NOMO-1 treated with dmso at 0.1 percent for 144 hours (cell line): ENCODE measurements at regions not wholly inside any gene's neighbourhood (a gene's known extent, or its start where the extent isn't known, plus 50 kb on each side); places are given as distances from the start of the nearest gene placed in this dataset.
"Not testable (repeated sequence)": the region's sequence is repeated elsewhere in the genome, so short reads cannot be mapped to it uniquely, and the experiment has no call there.

Experiments used
- DNase-seq: peaks from one replicate; lab custom pipeline; 2025; ENCODE audit not compliant: unreplicated experiment; lab: John Stamatoyannopoulos, UW

DNA sequence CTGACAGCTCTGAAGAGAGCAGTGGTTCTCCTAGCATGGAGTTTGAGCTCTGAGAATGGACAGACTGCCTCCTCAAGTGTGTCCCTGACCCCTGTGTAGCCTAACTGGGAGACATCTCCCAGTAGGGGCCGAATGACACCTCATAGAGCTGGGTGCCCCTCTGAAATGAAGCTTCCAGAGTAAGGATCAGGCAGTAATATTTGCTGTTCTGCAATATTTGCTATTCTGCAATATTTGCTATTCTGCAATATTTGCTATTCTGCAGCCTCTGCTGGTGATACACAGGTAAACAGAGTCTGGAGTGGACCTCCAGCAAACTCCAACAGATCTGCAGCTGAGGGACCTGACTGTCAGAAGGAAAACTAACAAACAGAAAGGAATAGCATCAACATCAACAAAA, 105.5 kb downstream of the BUD13 start:
- not testable (repeated sequence) for DNase-seq

DNA sequence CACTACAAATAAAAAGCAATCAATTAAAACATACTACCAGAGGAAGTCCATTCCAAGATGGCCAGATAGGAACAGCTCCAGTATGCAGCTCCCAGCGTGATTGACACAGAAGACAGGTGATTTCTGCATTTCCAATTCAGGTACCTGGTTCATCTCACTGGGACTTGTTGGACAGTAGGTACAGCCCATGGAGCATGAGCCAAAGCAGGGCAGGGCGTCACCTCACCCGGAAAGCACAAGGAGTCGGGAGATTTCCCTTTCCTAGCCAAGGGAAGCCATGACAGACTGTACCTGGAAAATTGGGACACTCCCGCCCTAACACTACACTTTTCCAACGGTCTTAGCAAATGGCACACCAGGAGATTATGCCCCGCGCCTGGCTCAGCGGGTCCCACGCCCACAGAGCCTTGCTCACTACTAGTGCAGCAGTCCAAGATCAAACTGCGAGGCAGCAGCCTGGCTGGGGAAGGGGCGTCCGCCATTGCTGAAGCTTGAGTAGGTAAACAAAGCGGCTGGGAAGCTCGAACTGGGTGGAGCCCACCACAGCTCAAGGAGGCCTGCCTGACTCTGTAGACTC, 106.0 kb downstream of the BUD13 start:
- DNase-seq: not testable (repeated sequence)

- DNase-seq: no peak
Measured at GRCh38 chr11:116665523-116665922, 107.3 kb downstream of the BUD13 start.

GRCh38 chr11:116661056-116661455, 111.7 kb downstream of the BUD13 start:
- no peak for DNase-seq

DNA sequence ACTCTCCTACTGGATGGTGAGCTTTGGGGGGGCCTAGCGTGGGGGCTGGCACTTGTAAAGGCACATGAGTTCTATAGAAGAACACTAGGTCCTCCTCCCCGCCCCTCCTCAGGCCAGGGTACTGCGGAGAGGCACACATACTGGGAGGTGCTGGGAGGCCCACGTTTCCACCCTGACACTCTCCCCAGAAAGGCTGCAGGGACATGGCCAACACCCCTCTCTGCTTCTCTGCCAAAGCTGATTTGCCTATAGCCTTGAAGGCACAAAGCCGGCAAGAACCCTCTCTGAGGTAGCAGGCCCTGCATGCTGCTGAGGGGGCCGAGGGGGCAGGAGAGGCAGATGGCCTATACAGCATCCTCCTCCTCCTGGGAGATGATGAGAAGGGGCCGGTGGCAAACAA, 112.8 kb downstream of the BUD13 start:
- DNase-seq: no peak

DNA sequence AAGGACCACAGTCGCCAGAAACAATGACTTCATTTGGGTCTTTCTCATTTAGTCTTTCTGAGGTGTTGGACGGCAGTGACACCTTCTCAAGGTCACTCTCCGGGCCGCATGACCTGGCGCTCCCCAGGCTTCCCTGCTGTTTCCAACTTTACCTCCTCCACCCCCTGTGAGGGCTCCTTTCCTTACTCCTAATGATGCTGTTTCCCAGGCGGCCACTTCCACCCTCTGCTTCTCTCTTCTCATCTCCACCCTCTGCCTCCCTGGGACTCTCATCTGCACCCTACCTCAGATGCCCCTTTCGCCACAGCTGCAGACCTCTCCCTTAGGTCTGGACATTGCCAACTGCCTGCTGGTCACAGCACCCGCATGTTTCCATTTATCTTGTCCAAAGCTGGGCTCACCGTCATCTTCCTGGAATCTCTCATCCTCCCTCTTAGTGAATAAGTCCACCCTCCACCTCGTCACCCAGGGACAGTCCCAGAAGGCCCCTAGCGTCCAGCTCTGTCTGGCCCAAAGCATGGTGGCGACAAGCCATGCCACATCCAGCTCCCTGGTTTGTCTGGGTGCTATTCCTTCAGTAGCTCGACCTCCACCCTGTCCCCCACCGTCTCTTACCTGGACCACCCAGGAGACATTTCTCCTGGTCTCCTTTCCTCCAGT, 113.8 kb downstream of the BUD13 start:
- DNase-seq: no peak

GRCh38 chr11:116657842-116658825, 114.7 kb downstream of the BUD13 start:
- no peak for DNase-seq

- no peak for DNase-seq
Measured at GRCh38 chr11:116656011-116656410, 116.8 kb downstream of the BUD13 start.

DNA sequence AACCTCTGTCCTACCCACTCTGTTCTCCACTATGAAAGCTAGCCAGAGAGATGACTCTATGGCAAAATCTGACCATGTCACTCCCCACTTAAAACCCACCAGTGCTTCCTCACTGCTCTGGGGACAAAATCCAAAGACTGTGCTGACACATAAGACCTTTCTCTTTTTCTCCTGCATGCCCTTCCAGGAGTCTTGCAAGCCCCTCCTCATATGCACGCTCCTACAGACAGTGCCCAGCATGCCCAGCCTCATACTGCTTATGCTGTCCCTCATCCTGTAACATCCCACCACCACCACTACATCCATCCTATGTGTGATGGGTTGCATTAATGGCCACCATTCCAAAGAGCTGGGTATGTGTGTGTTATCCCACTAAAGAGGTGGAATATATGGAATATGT, 118.3 kb downstream of the BUD13 start:
- DNase-seq: no peak

GRCh38 chr11:116653206-116653605, 119.6 kb downstream of the BUD13 start:
- DNase-seq: no peak

DNA sequence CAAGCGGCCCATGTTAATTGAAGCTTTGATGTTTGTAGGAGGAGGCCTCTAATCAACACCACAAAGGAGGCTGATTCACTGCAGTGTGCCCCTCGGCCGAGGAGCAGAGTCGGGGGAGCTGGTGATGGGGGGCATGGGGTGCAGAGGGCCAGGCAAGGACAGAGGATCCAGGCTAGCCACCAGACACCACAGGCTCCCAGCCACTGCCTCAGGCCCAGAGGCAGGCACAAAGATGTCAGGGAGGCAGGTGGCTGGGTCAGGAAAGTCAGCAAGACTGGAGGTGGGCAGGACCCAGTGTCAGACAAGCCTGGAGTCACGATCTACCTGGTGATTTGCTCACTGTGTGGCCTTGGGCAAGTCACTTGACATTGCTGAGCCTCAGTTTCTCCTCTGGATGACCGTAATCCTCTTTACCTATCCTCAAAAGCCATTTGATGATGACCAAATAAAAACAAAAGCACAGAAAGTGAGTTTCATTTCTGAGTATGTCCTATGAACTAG, 121.0 kb downstream of the BUD13 start:
- no peak for DNase-seq

GRCh38 chr11:116651098-116651736, 121.6 kb downstream of the BUD13 start:
- DNase-seq: no peak

- no peak for DNase-seq
Measured at GRCh38 chr11:116650052-116650451, 122.7 kb downstream of the BUD13 start.

GRCh38 chr11:116649268-116649667, 123.5 kb downstream of the BUD13 start:
- DNase-seq: no peak

DNA sequence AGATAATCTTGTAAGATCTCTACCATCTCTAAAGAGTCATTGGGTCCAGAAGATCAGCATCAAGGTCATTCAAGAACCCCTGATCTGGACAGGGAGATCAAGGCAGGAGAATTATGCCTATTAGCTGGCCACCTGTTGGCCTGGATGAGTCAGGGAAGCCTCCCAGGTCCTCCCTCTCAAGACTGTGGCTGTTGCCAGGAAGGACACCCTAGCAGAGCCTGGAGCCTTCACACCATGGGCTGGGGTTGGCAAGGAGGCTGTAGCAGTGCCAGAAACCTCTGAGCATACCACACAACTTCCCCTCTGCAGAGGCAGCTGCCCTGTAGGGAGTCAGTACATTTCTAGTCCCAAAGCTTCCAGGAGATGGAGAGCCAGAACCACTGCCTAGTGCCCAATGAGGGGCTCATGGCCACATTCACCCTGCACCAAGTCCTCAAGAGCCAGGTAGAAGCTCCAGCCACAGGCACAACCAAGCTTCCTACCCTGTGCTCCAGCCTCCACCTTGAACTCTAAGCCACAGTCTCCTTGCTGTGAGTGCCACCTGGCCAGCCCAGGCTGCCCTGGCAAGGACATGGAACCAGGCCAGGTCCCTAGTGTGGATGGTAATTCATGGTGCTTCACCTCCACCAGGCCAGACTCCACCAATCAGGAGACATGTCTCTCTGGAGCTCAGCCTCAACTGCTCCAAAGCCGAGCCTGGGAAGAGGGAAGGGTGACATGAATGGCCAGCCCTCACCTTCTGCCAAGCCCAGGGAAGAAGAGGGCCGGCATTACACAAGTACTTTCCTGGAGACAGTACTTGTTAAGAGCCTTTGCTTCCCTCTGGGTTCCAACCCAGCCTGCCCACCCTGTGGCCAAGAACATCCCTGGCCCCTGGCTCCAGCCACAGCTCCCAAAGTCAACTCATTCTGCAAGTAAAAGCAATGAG, 124.3 kb downstream of the BUD13 start:
- DNase-seq: no peak

- no peak for DNase-seq
Measured at GRCh38 chr11:116647305-116648080, 125.3 kb downstream of the BUD13 start.

DNA sequence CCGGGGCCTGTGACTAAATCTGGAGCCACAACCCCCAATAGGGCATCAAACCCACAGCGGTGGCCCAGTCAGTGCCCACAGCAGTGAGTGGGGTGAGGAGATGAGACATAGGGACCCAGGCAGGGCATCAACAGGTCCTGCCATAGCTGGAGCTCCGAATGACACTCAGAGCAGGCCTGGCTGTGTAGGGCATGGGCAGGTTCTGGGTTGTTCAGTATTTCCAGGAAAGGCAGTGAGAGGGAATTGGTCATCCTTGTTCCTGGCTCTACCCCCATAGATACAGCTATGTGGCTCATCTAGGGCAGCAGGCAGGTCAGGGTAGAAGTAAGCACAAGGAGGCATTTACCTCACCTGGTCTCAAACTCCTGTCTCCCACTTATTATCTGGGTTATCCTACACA, 126.6 kb downstream of the BUD13 start:
- DNase-seq: no peak

DNA sequence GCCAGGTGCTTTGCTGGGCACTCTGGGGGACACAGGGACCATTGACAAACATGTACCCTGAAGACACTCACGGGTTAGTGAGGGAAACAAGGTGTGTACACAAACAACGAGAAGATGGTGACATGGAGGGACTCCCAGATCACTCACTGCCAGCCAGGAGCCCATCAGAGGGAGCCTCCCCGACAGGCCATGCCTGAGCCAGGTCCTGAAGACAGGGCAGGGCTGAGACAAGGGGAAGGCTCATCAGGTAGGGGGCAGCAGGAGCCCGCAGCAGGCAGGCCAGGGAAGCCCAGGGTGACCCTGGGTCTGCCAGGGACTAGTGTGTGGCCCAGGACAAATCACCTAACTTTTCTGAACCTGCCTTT, 127.9 kb downstream of the BUD13 start:
- DNase-seq: no peak

GRCh38 chr11:116644201-116644940, 128.4 kb downstream of the BUD13 start:
- DNase-seq: no peak
